ENCODE measurements at regions not wholly inside any gene's neighbourhood (a gene's known extent, or its start where the extent isn't known, plus 50 kb on each side); places are given as distances from the start of the nearest gene placed in this dataset.

- Histone ChIP-seq H3K36me3 (ENCODE audit: control insufficient read depth, insufficient read depth, low read length) (no peaks in the 10 kb centered on the region), H3K27me3 (ENCODE audit: control insufficient read depth, insufficient read depth, low read length) (no peaks in the 10 kb centered on the region), H3K4me3 (ENCODE audit: low read depth, low read length) (no peak overlapping the region)
- FAIRE-seq (no peak), DNase-seq (ENCODE audit: low read depth) (no peak)
- TF ChIP-seq, protein P1, sequence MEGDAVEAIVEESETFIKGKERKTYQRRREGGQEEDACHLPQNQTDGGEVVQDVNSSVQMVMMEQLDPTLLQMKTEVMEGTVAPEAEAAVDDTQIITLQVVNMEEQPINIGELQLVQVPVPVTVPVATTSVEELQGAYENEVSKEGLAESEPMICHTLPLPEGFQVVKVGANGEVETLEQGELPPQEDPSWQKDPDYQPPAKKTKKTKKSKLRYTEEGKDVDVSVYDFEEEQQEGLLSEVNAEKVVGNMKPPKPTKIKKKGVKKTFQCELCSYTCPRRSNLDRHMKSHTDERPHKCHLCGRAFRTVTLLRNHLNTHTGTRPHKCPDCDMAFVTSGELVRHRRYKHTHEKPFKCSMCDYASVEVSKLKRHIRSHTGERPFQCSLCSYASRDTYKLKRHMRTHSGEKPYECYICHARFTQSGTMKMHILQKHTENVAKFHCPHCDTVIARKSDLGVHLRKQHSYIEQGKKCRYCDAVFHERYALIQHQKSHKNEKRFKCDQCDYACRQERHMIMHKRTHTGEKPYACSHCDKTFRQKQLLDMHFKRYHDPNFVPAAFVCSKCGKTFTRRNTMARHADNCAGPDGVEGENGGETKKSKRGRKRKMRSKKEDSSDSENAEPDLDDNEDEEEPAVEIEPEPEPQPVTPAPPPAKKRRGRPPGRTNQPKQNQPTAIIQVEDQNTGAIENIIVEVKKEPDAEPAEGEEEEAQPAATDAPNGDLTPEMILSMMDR (IDR thresholded peaks at IDR 0.05; ENCODE audit: insufficient read depth, low read length, severe bottlenecking) = no peak
Observed at GRCh38 chr20:21936720-21937380, 231.4 kb downstream of the PAX1 start.

- FAIRE-seq = no peak
- H3K27me3 ChIP-seq (ENCODE audit: control insufficient read depth, insufficient read depth, low read length) = no peaks in the 10 kb centered on the region
Observed at GRCh38 chr20:21936261-21936660, 230.8 kb downstream of the PAX1 start.

DNA sequence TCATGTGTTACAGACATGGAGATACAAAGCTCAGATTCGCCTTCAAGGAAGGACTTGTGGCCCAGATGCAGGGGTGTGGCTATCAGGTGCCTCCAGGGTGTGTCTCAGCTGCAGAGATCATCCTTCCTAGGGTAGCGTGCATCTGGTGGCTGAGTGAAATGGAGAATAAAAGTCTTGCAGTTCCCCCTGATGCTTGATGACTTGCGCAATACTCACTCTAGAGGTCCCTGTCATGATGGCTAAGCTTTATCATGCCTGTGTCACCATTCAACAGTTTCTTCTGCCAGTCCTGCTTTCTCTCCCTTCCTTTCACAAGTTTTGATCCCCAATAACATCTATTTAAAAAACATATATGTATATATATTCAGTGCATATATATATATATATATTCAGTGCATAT, 228.1 kb downstream of the PAX1 start:
- DNase-seq (ENCODE audit: low read depth) = no peak
- Histone ChIP-seq H3K27me3 (ENCODE audit: control insufficient read depth, insufficient read depth, low read length) (no peaks in the 10 kb centered on the region), H3K36me3 (ENCODE audit: control insufficient read depth, insufficient read depth, low read length) (no peaks in the 10 kb centered on the region), H3K4me3 (ENCODE audit: low read depth, low read length) (no peak overlapping the region)
- TF ChIP-seq, protein P1 (IDR thresholded peaks at IDR 0.05; ENCODE audit: insufficient read depth, low read length, severe bottlenecking) = no peak
- FAIRE-seq = no peak

More at GRCh38 chr20:21936261-21936660, 230.8 kb downstream of the PAX1 start:
- Histone ChIP-seq H3K4me3 (ENCODE audit: low read depth, low read length) (no peak overlapping the region), H3K36me3 (ENCODE audit: control insufficient read depth, insufficient read depth, low read length) (no peaks in the 10 kb centered on the region)
- TF ChIP-seq, protein P1 (IDR thresholded peaks at IDR 0.05; ENCODE audit: insufficient read depth, low read length, severe bottlenecking) = no peak
- DNase-seq (ENCODE audit: low read depth) = no peak

- TF ChIP-seq, protein P1 (IDR thresholded peaks at IDR 0.05; ENCODE audit: insufficient read depth, low read length, severe bottlenecking) = no peak
- Histone ChIP-seq H3K4me3 (ENCODE audit: low read depth, low read length) (no peak overlapping the region), H3K36me3 (ENCODE audit: control insufficient read depth, insufficient read depth, low read length) (no peaks in the 10 kb centered on the region), H3K27me3 (ENCODE audit: control insufficient read depth, insufficient read depth, low read length) (no peaks in the 10 kb centered on the region)
- no peak for FAIRE-seq
- no peak for DNase-seq (ENCODE audit: low read depth)
Observed at GRCh38 chr20:21921251-21921650, 215.8 kb downstream of the PAX1 start.

- Histone ChIP-seq H3K4me3 (ENCODE audit: low read depth, low read length) (no peak overlapping the region), H3K36me3 (ENCODE audit: control insufficient read depth, insufficient read depth, low read length) (no peaks in the 10 kb centered on the region), H3K27me3 (ENCODE audit: control insufficient read depth, insufficient read depth, low read length) (no peaks in the 10 kb centered on the region)
- no peak for DNase-seq (ENCODE audit: low read depth)
- TF ChIP-seq, protein P1 (IDR thresholded peaks at IDR 0.05; ENCODE audit: insufficient read depth, low read length, severe bottlenecking) = no peak
- no peak for FAIRE-seq
Observed at GRCh38 chr20:21920211-21920610, 214.7 kb downstream of the PAX1 start.

GRCh38 chr20:21918398-21918797, 212.9 kb downstream of the PAX1 start:
- H3K27me3 ChIP-seq (ENCODE audit: control insufficient read depth, insufficient read depth, low read length) = no peaks in the 10 kb centered on the region

More at GRCh38 chr20:21918398-21918797, 212.9 kb downstream of the PAX1 start:
- Histone ChIP-seq H3K4me3 (ENCODE audit: low read depth, low read length) (no peak overlapping the region), H3K36me3 (ENCODE audit: control insufficient read depth, insufficient read depth, low read length) (no peaks in the 10 kb centered on the region)
- FAIRE-seq = no peak
- TF ChIP-seq, protein P1 (IDR thresholded peaks at IDR 0.05; ENCODE audit: insufficient read depth, low read length, severe bottlenecking) = no peak
- no peak for DNase-seq (ENCODE audit: low read depth)
